Anterior cingulate cortex (tissue), 58 donors: ENCODE measurements at regions not wholly inside any gene's neighbourhood (a gene's known extent, or its start where the extent isn't known, plus 50 kb on each side); places are given as distances from the start of the nearest gene placed in this dataset.
"Not testable (repeated sequence)": the region's sequence is repeated elsewhere in the genome, so short reads cannot be mapped to it uniquely, and the experiment has no call there.

Source experiments
- DNase-seq, 58 donors: peaks; one replicate each; lab custom pipeline; 2025; lab: John Stamatoyannopoulos, UW

- DNase-seq = no peak
Observed at GRCh38 chr7:68789597-68789996, 808.7 kb upstream of the AUTS2 start.

- DNase-seq = no peak
Observed at GRCh38 chr7:68792351-68792750, 805.9 kb upstream of the AUTS2 start.

- DNase-seq = no peak
Observed at GRCh38 chr7:68793513-68793912, 804.8 kb upstream of the AUTS2 start.

GRCh38 chr7:68800316-68800715 lies 798.0 kb upstream of the AUTS2 start:
- no peak for DNase-seq

GRCh38 chr7:68805159-68805558 lies 793.1 kb upstream of the AUTS2 start:
- no peak for DNase-seq

GRCh38 chr7:68807666-68808065 lies 790.6 kb upstream of the AUTS2 start:
- DNase-seq = no peak

- no peak for DNase-seq
Observed at GRCh38 chr7:68813551-68814080, 784.7 kb upstream of the AUTS2 start.

- DNase-seq = no peak
Observed at GRCh38 chr7:68816491-68816890, 781.8 kb upstream of the AUTS2 start.

- no peak for DNase-seq
Observed at GRCh38 chr7:68820321-68820720, 778.0 kb upstream of the AUTS2 start.

GRCh38 chr7:68821846-68822245 lies 776.4 kb upstream of the AUTS2 start:
- no peak for DNase-seq

- DNase-seq = no peak
Observed at GRCh38 chr7:68823996-68824780, 774.1 kb upstream of the AUTS2 start.

GRCh38 chr7:68828575-68828974 lies 769.7 kb upstream of the AUTS2 start:
- no peak for DNase-seq

GRCh38 chr7:68833422-68833821 lies 764.9 kb upstream of the AUTS2 start:
- DNase-seq = no peak

GRCh38 chr7:68839014-68839413 lies 759.3 kb upstream of the AUTS2 start:
- no peak for DNase-seq

- DNase-seq = no peak
Observed at GRCh38 chr7:68840991-68841390, 757.3 kb upstream of the AUTS2 start.

- not testable (repeated sequence) for DNase-seq
Observed at GRCh38 chr7:68843985-68844384, 754.3 kb upstream of the AUTS2 start.

GRCh38 chr7:68846811-68847325 lies 751.4 kb upstream of the AUTS2 start:
- DNase-seq = no peak

GRCh38 chr7:68853254-68853653 lies 745.0 kb upstream of the AUTS2 start:
- DNase-seq = peak in 17 of 58 donors; percentile 0 to 61 (median 5)

GRCh38 chr7:68857571-68857970 lies 740.7 kb upstream of the AUTS2 start:
- DNase-seq = no peak

GRCh38 chr7:68858497-68858896 lies 739.8 kb upstream of the AUTS2 start:
- DNase-seq = no peak

GRCh38 chr7:68861171-68861570 lies 737.1 kb upstream of the AUTS2 start:
- no peak for DNase-seq

- DNase-seq = no peak
Observed at GRCh38 chr7:68862261-68862660, 736.0 kb upstream of the AUTS2 start.
